Spleen (tissue), 11 donors: ENCODE measurements at regions not wholly inside any gene's neighbourhood (a gene's known extent, or its start where the extent isn't known, plus 50 kb on each side); places are given as distances from the start of the nearest gene placed in this dataset.

Source experiments
- DNase-seq: peaks from one replicate; pipeline ENCODE4 v3.0.0-alpha.2; 2020
- H3K27ac ChIP-seq, 8 donors: fragments of 200-600 bp; sonication (generic) in 7 of 8; 1 replicate in 4 of 8; 2 replicates in 4 of 8; pipeline versions ENCODE4 v1.5.0 to v1.8.0; 2016 to 2021; ENCODE audit warnings: inconsistent platforms in 4 of 8, mild to moderate bottlenecking in 4 of 8, moderate library complexity in 1 of 8
- H3K27me3 ChIP-seq, 7 donors: fragments of 200-600 bp; sonication (generic) in 6 of 7; replicated peaks in 1 of 7; 1 replicate in 4 of 7; 2 replicates in 3 of 7; pipeline versions ENCODE4 v1.5.0 to v1.8.0; 2016 to 2021; ENCODE audit warnings: inconsistent platforms in 3 of 7, mild to moderate bottlenecking in 1 of 7
- H3K36me3 ChIP-seq, 6 donors: fragments of 200-600 bp; sonication (generic) in 5 of 6; 1 replicate in 4 of 6; 2 replicates in 2 of 6; pipeline versions ENCODE4 v1.5.0 to v1.8.0; 2016 to 2021; ENCODE audit warnings: inconsistent platforms in 2 of 6
- H3K4me1 ChIP-seq, 6 donors: fragments of 200-600 bp; sonication (generic) in 5 of 6; 1 replicate in 3 of 6; 2 replicates in 3 of 6; pipeline versions ENCODE4 v1.5.0 to v1.8.0; 2016 to 2021; ENCODE audit warnings: inconsistent platforms in 3 of 6
- H3K4me3 ChIP-seq, 8 donors: fragments of 200-600 bp; sonication (generic) in 7 of 8; 1 replicate in 4 of 8; 2 replicates in 4 of 8; pipeline versions ENCODE4 v1.5.0 to v1.8.0; 2016 to 2021; ENCODE audit warnings: inconsistent platforms in 4 of 8, mild to moderate bottlenecking in 4 of 8, moderate library complexity in 2 of 8
- H3K9me3 ChIP-seq, 8 donors: fragments of 200-600 bp; sonication (generic) in 7 of 8; 1 replicate in 4 of 8; 2 replicates in 4 of 8; pipeline versions ENCODE4 v1.5.0 to v1.8.0; 2016 to 2021; ENCODE audit warnings: inconsistent platforms in 4 of 8
- CTCF ChIP-seq, 11 experiments: fragments of 200-600 bp in 7 of 11; fragments of 450-650 bp in 4 of 11; sonication (generic) in 4 of 11; IDR thresholded peaks in 8 of 11; conservative IDR thresholded peaks in 3 of 11; 1 replicate in 7 of 11; 2 replicates in 4 of 11; pipeline versions ENCODE4 v1.4.0 to v1.8.0; 2016 to 2021; ENCODE audit warnings: antibody characterized with exemption in 11 of 11, inconsistent platforms in 4 of 11, mild to moderate bottlenecking in 1 of 11
- POLR2A ChIP-seq, 3 donors: fragments of 450-650 bp; IDR thresholded peaks; one replicate each; pipeline ENCODE4 v1.5.1; 2017; ENCODE audit warnings: antibody characterized with exemption in 3 of 3, mild to moderate bottlenecking in 1 of 3
- POLR2AphosphoS5 ChIP-seq, 3 donors: sonication (generic); formaldehyde crosslinking; IDR thresholded peaks; one replicate each; pipeline ENCODE4 v1.5.1; 2017; ENCODE audit warnings: antibody characterized with exemption in 3 of 3
- WGBS, 5 donors: extraction: QIAGEN DNeasy Blood & Tissue Kit in 3 of 5; methylation state at CpG; one replicate each; pipeline versions ENCODE4 v1.1.5 to v1.1.7; 2013 to 2018; 5-methylcytosine and 5-hydroxymethylcytosine counted together
- intact Hi-C: fragments of 100-400 bp; cut with DNase I; formaldehyde crosslinking; loops from one replicate; pipeline ENCODE4 v1.15.0; 2023; ENCODE audit warnings: low total_unique reads
- donor health status: healthy with polysubstance abuse.
- donor health status: DM: no; HTN: no; CAD: no; lungs with moderate emphysema.
- donor health status: DM: no; HTN: no; CAD: no.
- donor health status: Bipolar disorder and iron deficiency.
- donor health status: healthy.
- donor health status: DM: no; HTN: no; CAD: no.
- donor health status: DM: yes; HTN: yes; CAD: no.

- no peaks in the 10 kb centered on the region for H3K4me1 ChIP-seq
- no peaks in the 10 kb centered on the region for H3K27me3 ChIP-seq
- intact Hi-C loops: no loop called here
- H3K9me3 ChIP-seq: no peaks in the 10 kb centered on the region
- H3K4me3 ChIP-seq: no peak overlapping the region
- H3K27ac ChIP-seq: no peak overlapping the region
- WGBS, 5 donors: 74 to 84% (median 78%) methylated on average over 1 of the region's 1 CpG
- DNase-seq: no peak
- TF ChIP-seq POLR2AphosphoS5 (IDR thresholded peaks at IDR 0.05): no peak
- no peak for TF ChIP-seq POLR2A (IDR thresholded peaks at IDR 0.05)
- TF ChIP-seq CTCF (IDR thresholded peaks at IDR 0.05 in 8 of 11, conservative IDR thresholded peaks at IDR 0.05 in 3 of 11): no peak
- H3K36me3 ChIP-seq: no peaks in the 10 kb centered on the region
These were observed 304.6 kb upstream of the MIR17HG start for GRCh38 chr13:91042870-91043269.

GRCh38 chr13:91045351-91046034 lies 302.0 kb upstream of the MIR17HG start:
- DNase-seq: no peak
- Histone ChIP-seq H3K4me3 (no peak overlapping the region), H3K27me3 (no peaks in the 10 kb centered on the region), H3K4me1 (no peaks in the 10 kb centered on the region), H3K9me3 (no peaks in the 10 kb centered on the region), H3K27ac (no peak overlapping the region), H3K36me3 (no peaks in the 10 kb centered on the region)
- intact Hi-C loops: no loop called here
- TF ChIP-seq POLR2AphosphoS5 (IDR thresholded peaks at IDR 0.05): no peak
- no peak for TF ChIP-seq POLR2A (IDR thresholded peaks at IDR 0.05)
- no peak for TF ChIP-seq CTCF (IDR thresholded peaks at IDR 0.05 in 8 of 11, conservative IDR thresholded peaks at IDR 0.05 in 3 of 11)
- WGBS, 5 donors: 56 to 66% (median 57%) methylated on average over 5 of the region's 5 CpGs

DNA sequence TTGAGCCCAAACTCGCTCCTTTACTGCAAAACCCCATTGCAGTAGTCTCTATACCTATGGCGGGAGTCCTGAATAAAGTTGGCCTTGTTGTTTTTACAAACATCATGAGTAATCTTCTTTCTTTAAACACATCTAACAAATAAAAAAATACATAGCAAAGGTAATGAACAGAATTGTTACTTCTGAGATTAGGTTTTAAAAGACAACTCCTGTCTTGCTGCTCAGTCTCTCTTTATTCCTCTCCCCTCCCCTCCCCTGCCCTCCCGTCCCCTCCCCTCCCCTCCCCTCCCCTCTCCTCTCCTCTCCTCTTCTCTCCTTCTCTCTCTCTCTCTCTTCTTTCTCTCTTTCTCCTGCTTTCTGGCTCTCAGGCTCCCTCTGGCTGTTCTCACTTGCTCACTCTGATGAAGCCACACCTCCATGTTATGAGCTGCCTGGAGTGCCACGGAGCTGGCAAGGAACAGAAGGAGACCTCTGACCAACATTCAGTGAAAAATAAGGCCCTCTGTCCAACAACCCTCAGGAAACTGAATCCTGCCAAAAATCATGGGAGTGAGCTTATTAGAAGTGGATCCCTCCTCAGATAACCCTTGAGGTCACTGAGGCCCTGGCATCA lies 300.7 kb upstream of the MIR17HG start:
- no peak for DNase-seq
- H3K27me3 ChIP-seq: no peaks in the 10 kb centered on the region
- H3K4me3 ChIP-seq: no peak overlapping the region
- no peaks in the 10 kb centered on the region for H3K4me1 ChIP-seq
- intact Hi-C loops: no loop called here
- TF ChIP-seq POLR2A (IDR thresholded peaks at IDR 0.05) (no peak), CTCF (IDR thresholded peaks at IDR 0.05 in 8 of 11, conservative IDR thresholded peaks at IDR 0.05 in 3 of 11) (no peak), POLR2AphosphoS5 (IDR thresholded peaks at IDR 0.05) (no peak)
- H3K27ac ChIP-seq: no peak overlapping the region
- 50 to 66% (median 59%) methylated on average over 3 to 4 of the region's 4 CpGs for WGBS, 5 donors
- H3K9me3 ChIP-seq: no peaks in the 10 kb centered on the region
- no peaks in the 10 kb centered on the region for H3K36me3 ChIP-seq

- Histone ChIP-seq H3K4me3 (no peak overlapping the region), H3K27me3 (no peaks in the 10 kb centered on the region), H3K36me3 (no peaks in the 10 kb centered on the region), H3K4me1 (no peaks in the 10 kb centered on the region), H3K9me3 (no peaks in the 10 kb centered on the region), H3K27ac (no peak overlapping the region)
- WGBS, 5 donors: 66 to 86% (median 70%) methylated on average over 2 of the region's 2 CpGs
- DNase-seq: no peak
- intact Hi-C loops: no loop called here
- TF ChIP-seq POLR2A (IDR thresholded peaks at IDR 0.05) (no peak), POLR2AphosphoS5 (IDR thresholded peaks at IDR 0.05) (no peak), CTCF (IDR thresholded peaks at IDR 0.05 in 8 of 11, conservative IDR thresholded peaks at IDR 0.05 in 3 of 11) (no peak)
These were observed 296.5 kb upstream of the MIR17HG start for GRCh38 chr13:91050970-91051369.
